Glomerular visceral epithelial cell (primary cell): ENCODE measurements at regions not wholly inside any gene's neighbourhood (a gene's known extent, or its start where the extent isn't known, plus 50 kb on each side); places are given as distances from the start of the nearest gene placed in this dataset.
"Not testable (repeated sequence)": the region's sequence is repeated elsewhere in the genome, so short reads cannot be mapped to it uniquely, and the experiment has no call there.

ENCODE experiments used
- DNase-seq: peaks from one replicate; pipeline ENCODE4 v3.0.0-alpha.2; 2016; ENCODE audit errors: extremely low spot score

GRCh38 chr1:60553730-60554129, 480.2 kb upstream of the C1orf87 start:
- DNase-seq: no peak

GRCh38 chr1:60547821-60548220, 474.3 kb upstream of the C1orf87 start:
- no peak for DNase-seq

GRCh38 chr1:60541831-60542532, 468.4 kb upstream of the C1orf87 start:
- no peak for DNase-seq

GRCh38 chr1:60540141-60540540, 466.6 kb upstream of the C1orf87 start:
- no peak for DNase-seq

GRCh38 chr1:60535713-60536112, 462.1 kb upstream of the C1orf87 start:
- no peak for DNase-seq

GRCh38 chr1:60527567-60527966, 454.0 kb upstream of the C1orf87 start:
- DNase-seq: no peak

GRCh38 chr1:60516996-60517395, 443.4 kb upstream of the C1orf87 start:
- no peak for DNase-seq

- no peak for DNase-seq
Observed at GRCh38 chr1:60510162-60510561, 436.6 kb upstream of the C1orf87 start.

GRCh38 chr1:60504206-60504840, 430.8 kb upstream of the C1orf87 start:
- no peak for DNase-seq

GRCh38 chr1:60503266-60503925, 429.8 kb upstream of the C1orf87 start:
- no peak for DNase-seq

- DNase-seq: no peak
Observed at GRCh38 chr1:60502506-60502905, 428.9 kb upstream of the C1orf87 start.

- DNase-seq: not testable (repeated sequence)
Observed at GRCh38 chr1:60489916-60490480, 416.4 kb upstream of the C1orf87 start.

- DNase-seq: no peak
Observed at GRCh38 chr1:60488847-60489246, 415.3 kb upstream of the C1orf87 start.

- no peak for DNase-seq
Observed at GRCh38 chr1:60487565-60488345, 414.2 kb upstream of the C1orf87 start.

GRCh38 chr1:60483509-60483908, 409.9 kb upstream of the C1orf87 start:
- DNase-seq: no peak

- no peak for DNase-seq
Observed at GRCh38 chr1:60470246-60470645, 396.7 kb upstream of the C1orf87 start.

GRCh38 chr1:60463786-60464185, 390.2 kb upstream of the C1orf87 start:
- DNase-seq: no peak

GRCh38 chr1:60463146-60463545, 389.6 kb upstream of the C1orf87 start:
- no peak for DNase-seq

GRCh38 chr1:60461925-60462595, 388.5 kb upstream of the C1orf87 start:
- DNase-seq: no peak

- DNase-seq: no peak
Observed at GRCh38 chr1:60458111-60458510, 384.5 kb upstream of the C1orf87 start.

- no peak for DNase-seq
Observed at GRCh38 chr1:60449876-60450275, 376.3 kb upstream of the C1orf87 start.
